WTC11 (cell line): ENCODE measurements at regions not wholly inside any gene's neighbourhood (a gene's known extent, or its start where the extent isn't known, plus 50 kb on each side); places are given as distances from the start of the nearest gene placed in this dataset.

Experiments
- ATAC-seq: fragments of 200-7000 bp; cut with Tn5 transposase; 2 replicates; pipeline ENCODE4 v1.10.0; 2021; ENCODE audit warnings: mild to moderate bottlenecking, moderate library complexity
- CTCF ChIA-PET: fragments of 300-600 bp; sonication (Branson Sonifier 250); formaldehyde crosslinking; loops from one replicate; lab custom pipeline; 2021; ENCODE audit warnings: antibody characterized with exemption; lab: Charles Lee
- POLR2A ChIA-PET: fragments of 350-600 bp; sonication (Branson Sonifier 250); formaldehyde crosslinking; loops from one replicate; lab custom pipeline; 2021; ENCODE audit warnings: antibody characterized with exemption; lab: Charles Lee
- DNase-seq: peaks from one replicate; pipeline ENCODE4 v3.0.0; 2021; ENCODE audit warnings: low spot score
- H3K27ac Mint-ChIP-seq: 2 replicates; pipeline ENCODE4 v1.8.0; 2021; ENCODE audit warnings: mixed read lengths
- H3K27me3 Mint-ChIP-seq: 2 replicates; pipeline ENCODE4 v1.8.0; 2021; ENCODE audit warnings: low read depth, mild to moderate bottlenecking, moderate library complexity, mixed read lengths
- H3K36me3 Mint-ChIP-seq: 2 replicates; pipeline ENCODE4 v1.8.0; 2021; ENCODE audit warnings: mixed read lengths
- H3K4me1 Mint-ChIP-seq: 2 replicates; pipeline ENCODE4 v1.8.0; 2022; ENCODE audit warnings: mixed read lengths
- H3K4me3 Mint-ChIP-seq: 2 replicates; pipeline ENCODE4 v1.8.0; 2021; ENCODE audit warnings: mild to moderate bottlenecking, moderate library complexity, mixed read lengths
- H3K9me3 Mint-ChIP-seq: 2 replicates; pipeline ENCODE4 v1.8.0; 2021; ENCODE audit warnings: mixed read lengths
- AR ChIP-seq: fragments of 250-450 bp; sonication (Bioruptor Pico); IDR thresholded peaks from 2 replicates; pipeline ENCODE4 v1.9.0; 2021; ENCODE audit warnings: mild to moderate bottlenecking
- ELF4 ChIP-seq: sonication (generic); formaldehyde crosslinking; IDR thresholded peaks from 2 replicates; pipeline ENCODE4 v1.8.1; 2022; ENCODE audit warnings: low read depth, mild to moderate bottlenecking, moderate library complexity, missing genetic modification reagents
- EMX1 ChIP-seq: fragments of 250-450 bp; sonication (Bioruptor Pico); IDR thresholded peaks from 2 replicates; pipeline ENCODE4 v1.8.0; 2021; ENCODE audit warnings: mild to moderate bottlenecking
- FOXP1 ChIP-seq: sonication (generic); formaldehyde crosslinking; IDR thresholded peaks from 2 replicates; pipeline ENCODE4 v1.8.0; 2022; ENCODE audit warnings: missing genetic modification reagents, mild to moderate bottlenecking, moderate library complexity, borderline replicate concordance
- GABPB1 ChIP-seq: sonication (generic); formaldehyde crosslinking; IDR thresholded peaks from 2 replicates; pipeline ENCODE4 v1.8.1; 2023; ENCODE audit warnings: mild to moderate bottlenecking, missing genetic modification reagents
- HMGXB4 ChIP-seq: sonication (generic); formaldehyde crosslinking; IDR thresholded peaks from 2 replicates; pipeline ENCODE4 v1.8.1; 2023; ENCODE audit warnings: mild to moderate bottlenecking, moderate library complexity, missing genetic modification reagents
- JUN ChIP-seq: sonication (generic); formaldehyde crosslinking; IDR thresholded peaks from 2 replicates; pipeline ENCODE4 v1.8.0; 2023; ENCODE audit warnings: mild to moderate bottlenecking, missing genetic modification reagents
- MYBL2 ChIP-seq: sonication (generic); formaldehyde crosslinking; IDR thresholded peaks from 2 replicates; pipeline ENCODE4 v1.8.1; 2023; ENCODE audit warnings: mild to moderate bottlenecking, moderate library complexity, missing genetic modification reagents
- NFATC4 ChIP-seq: fragments of 250-450 bp; sonication (Bioruptor Pico); IDR thresholded peaks from 2 replicates; pipeline ENCODE4 v1.9.0; 2021; ENCODE audit warnings: mild to moderate bottlenecking
- NR2C2 ChIP-seq: sonication (generic); formaldehyde crosslinking; IDR thresholded peaks from 2 replicates; pipeline ENCODE4 v1.8.0; 2022; ENCODE audit warnings: mild to moderate bottlenecking, missing genetic modification reagents
- OVOL2 ChIP-seq: fragments of 250-450 bp; sonication (Bioruptor Pico); IDR thresholded peaks from 2 replicates; pipeline ENCODE4 v1.9.0; 2021; ENCODE audit warnings: mild to moderate bottlenecking, borderline replicate concordance
- RELA ChIP-seq: sonication (generic); formaldehyde crosslinking; IDR thresholded peaks from 2 replicates; pipeline ENCODE4 v1.8.1; 2022; ENCODE audit warnings: missing genetic modification reagents, mild to moderate bottlenecking, borderline replicate concordance
- SP1 ChIP-seq: sonication (generic); formaldehyde crosslinking; conservative IDR thresholded peaks from 2 replicates; pipeline ENCODE4 v1.8.1; 2022; ENCODE audit warnings: missing genetic modification reagents
- TEAD1 ChIP-seq: sonication (generic); formaldehyde crosslinking; IDR thresholded peaks from 2 replicates; pipeline ENCODE4 v1.8.0; 2022; ENCODE audit warnings: mild to moderate bottlenecking, missing genetic modification reagents
- TEAD4 ChIP-seq: sonication (generic); formaldehyde crosslinking; IDR thresholded peaks from 2 replicates; pipeline ENCODE4 v1.8.0; 2022; ENCODE audit warnings: mild to moderate bottlenecking, missing genetic modification reagents
- TP53 ChIP-seq: sonication (generic); formaldehyde crosslinking; IDR thresholded peaks from 2 replicates; pipeline ENCODE4 v1.8.1; 2023; ENCODE audit warnings: mild to moderate bottlenecking, missing genetic modification reagents
- ZNF219 ChIP-seq: sonication (generic); formaldehyde crosslinking; IDR thresholded peaks from 2 replicates; pipeline ENCODE4 v1.8.0; 2023; ENCODE audit warnings: missing genetic modification reagents, mild to moderate bottlenecking, borderline replicate concordance
- ZNF317 ChIP-seq: sonication (generic); formaldehyde crosslinking; IDR thresholded peaks from 2 replicates; pipeline ENCODE4 v1.8.1; 2023; ENCODE audit warnings: low read depth, mild to moderate bottlenecking, moderate library complexity, missing genetic modification reagents, borderline replicate concordance
- TF ChIP-seq, protein P1 (sequence below): sonication (generic); formaldehyde crosslinking; IDR thresholded peaks from 2 replicates; pipeline ENCODE4 v1.8.1; 2022; ENCODE audit warnings: low read depth, missing genetic modification reagents, borderline replicate concordance
- TF ChIP-seq, protein P2 (sequence below): sonication (generic); formaldehyde crosslinking; IDR thresholded peaks from 2 replicates; pipeline ENCODE4 v1.8.1; 2023; ENCODE audit warnings: mild to moderate bottlenecking, missing genetic modification reagents
- TF ChIP-seq, protein P3 (sequence below): sonication (generic); formaldehyde crosslinking; IDR thresholded peaks from 2 replicates; pipeline ENCODE4 v1.8.1; 2023; ENCODE audit warnings: mild to moderate bottlenecking, missing genetic modification reagents, borderline replicate concordance
- TF ChIP-seq, protein P4 (sequence below): sonication (generic); formaldehyde crosslinking; IDR thresholded peaks from 2 replicates; pipeline ENCODE4 v1.8.1; 2023; ENCODE audit warnings: mild to moderate bottlenecking, missing genetic modification reagents

- POLR2A ChIA-PET, result no interaction called here
Observed at GRCh38 chr1:4109628-4109940, 209.5 kb upstream of the C1orf174 start.

DNA sequence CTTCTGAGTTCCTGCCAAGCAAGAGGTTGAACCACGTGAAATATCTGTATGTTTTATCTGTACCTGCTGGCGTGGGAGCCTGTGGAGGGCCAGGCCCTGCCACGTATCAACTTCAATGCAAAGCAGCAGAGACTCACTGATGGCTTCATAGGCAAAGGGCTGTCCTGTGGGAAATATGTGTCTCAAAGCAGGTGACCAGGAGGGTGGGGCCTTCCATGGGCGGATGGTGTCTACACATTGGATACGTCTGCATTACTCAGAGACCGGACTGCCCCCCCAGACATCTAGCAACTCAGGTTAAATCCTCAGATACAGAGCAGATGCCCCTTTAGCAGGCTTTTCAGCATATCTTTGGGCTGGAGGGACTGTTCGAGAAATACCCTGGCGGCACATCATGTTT is 210.8 kb upstream of the C1orf174 start:
- H3K4me1 Mint-ChIP-seq, result no peaks in the 10 kb centered on the region
- no peak for TF ChIP-seq FOXP1 (CRISPR knock-in tag)
- TF ChIP-seq ZNF317 (CRISPR knock-in tag), result no peak
- TF ChIP-seq, protein P1, sequence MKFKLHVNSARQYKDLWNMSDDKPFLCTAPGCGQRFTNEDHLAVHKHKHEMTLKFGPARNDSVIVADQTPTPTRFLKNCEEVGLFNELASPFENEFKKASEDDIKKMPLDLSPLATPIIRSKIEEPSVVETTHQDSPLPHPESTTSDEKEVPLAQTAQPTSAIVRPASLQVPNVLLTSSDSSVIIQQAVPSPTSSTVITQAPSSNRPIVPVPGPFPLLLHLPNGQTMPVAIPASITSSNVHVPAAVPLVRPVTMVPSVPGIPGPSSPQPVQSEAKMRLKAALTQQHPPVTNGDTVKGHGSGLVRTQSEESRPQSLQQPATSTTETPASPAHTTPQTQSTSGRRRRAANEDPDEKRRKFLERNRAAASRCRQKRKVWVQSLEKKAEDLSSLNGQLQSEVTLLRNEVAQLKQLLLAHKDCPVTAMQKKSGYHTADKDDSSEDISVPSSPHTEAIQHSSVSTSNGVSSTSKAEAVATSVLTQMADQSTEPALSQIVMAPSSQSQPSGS (CRISPR knock-in tag), result no peak
- TF ChIP-seq, protein P2, sequence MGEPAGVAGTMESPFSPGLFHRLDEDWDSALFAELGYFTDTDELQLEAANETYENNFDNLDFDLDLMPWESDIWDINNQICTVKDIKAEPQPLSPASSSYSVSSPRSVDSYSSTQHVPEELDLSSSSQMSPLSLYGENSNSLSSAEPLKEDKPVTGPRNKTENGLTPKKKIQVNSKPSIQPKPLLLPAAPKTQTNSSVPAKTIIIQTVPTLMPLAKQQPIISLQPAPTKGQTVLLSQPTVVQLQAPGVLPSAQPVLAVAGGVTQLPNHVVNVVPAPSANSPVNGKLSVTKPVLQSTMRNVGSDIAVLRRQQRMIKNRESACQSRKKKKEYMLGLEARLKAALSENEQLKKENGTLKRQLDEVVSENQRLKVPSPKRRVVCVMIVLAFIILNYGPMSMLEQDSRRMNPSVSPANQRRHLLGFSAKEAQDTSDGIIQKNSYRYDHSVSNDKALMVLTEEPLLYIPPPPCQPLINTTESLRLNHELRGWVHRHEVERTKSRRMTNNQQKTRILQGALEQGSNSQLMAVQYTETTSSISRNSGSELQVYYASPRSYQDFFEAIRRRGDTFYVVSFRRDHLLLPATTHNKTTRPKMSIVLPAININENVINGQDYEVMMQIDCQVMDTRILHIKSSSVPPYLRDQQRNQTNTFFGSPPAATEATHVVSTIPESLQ (CRISPR knock-in tag), result no peak
- no peak for TF ChIP-seq NFATC4 (CRISPR knock-in tag)
- no peak for TF ChIP-seq AR (CRISPR knock-in tag)
- no peak for TF ChIP-seq TEAD1 (CRISPR knock-in tag)
- no peak for TF ChIP-seq GABPB1
- no peak for TF ChIP-seq TP53 (CRISPR knock-in tag)
- TF ChIP-seq OVOL2 (CRISPR knock-in tag), result no peak
- TF ChIP-seq, protein P3, sequence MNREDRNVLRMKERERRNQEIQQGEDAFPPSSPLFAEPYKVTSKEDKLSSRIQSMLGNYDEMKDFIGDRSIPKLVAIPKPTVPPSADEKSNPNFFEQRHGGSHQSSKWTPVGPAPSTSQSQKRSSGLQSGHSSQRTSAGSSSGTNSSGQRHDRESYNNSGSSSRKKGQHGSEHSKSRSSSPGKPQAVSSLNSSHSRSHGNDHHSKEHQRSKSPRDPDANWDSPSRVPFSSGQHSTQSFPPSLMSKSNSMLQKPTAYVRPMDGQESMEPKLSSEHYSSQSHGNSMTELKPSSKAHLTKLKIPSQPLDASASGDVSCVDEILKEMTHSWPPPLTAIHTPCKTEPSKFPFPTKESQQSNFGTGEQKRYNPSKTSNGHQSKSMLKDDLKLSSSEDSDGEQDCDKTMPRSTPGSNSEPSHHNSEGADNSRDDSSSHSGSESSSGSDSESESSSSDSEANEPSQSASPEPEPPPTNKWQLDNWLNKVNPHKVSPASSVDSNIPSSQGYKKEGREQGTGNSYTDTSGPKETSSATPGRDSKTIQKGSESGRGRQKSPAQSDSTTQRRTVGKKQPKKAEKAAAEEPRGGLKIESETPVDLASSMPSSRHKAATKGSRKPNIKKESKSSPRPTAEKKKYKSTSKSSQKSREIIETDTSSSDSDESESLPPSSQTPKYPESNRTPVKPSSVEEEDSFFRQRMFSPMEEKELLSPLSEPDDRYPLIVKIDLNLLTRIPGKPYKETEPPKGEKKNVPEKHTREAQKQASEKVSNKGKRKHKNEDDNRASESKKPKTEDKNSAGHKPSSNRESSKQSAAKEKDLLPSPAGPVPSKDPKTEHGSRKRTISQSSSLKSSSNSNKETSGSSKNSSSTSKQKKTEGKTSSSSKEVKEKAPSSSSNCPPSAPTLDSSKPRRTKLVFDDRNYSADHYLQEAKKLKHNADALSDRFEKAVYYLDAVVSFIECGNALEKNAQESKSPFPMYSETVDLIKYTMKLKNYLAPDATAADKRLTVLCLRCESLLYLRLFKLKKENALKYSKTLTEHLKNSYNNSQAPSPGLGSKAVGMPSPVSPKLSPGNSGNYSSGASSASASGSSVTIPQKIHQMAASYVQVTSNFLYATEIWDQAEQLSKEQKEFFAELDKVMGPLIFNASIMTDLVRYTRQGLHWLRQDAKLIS (CRISPR knock-in tag), result no peak
- TF ChIP-seq EMX1 (CRISPR knock-in tag), result no peak
- TF ChIP-seq HMGXB4 (CRISPR knock-in tag), result no peak
- TF ChIP-seq RELA (CRISPR knock-in tag), result no peak

More at GRCh38 chr1:4109628-4109940, 209.5 kb upstream of the C1orf174 start:
- Mint-ChIP-seq H3K27ac (no peak overlapping the region), H3K36me3 (peaks cover 74% of the 10 kb centered on the region), H3K4me1 (no peaks in the 10 kb centered on the region), H3K4me3 (no peak overlapping the region), H3K9me3 (peaks cover 75% of the 10 kb centered on the region), H3K27me3 (peaks cover 5% of the 10 kb centered on the region)
- DNase-seq (no peak), ATAC-seq (no peak)
- no peak for TF ChIP-seq ELF4
- TF ChIP-seq, protein P4, sequence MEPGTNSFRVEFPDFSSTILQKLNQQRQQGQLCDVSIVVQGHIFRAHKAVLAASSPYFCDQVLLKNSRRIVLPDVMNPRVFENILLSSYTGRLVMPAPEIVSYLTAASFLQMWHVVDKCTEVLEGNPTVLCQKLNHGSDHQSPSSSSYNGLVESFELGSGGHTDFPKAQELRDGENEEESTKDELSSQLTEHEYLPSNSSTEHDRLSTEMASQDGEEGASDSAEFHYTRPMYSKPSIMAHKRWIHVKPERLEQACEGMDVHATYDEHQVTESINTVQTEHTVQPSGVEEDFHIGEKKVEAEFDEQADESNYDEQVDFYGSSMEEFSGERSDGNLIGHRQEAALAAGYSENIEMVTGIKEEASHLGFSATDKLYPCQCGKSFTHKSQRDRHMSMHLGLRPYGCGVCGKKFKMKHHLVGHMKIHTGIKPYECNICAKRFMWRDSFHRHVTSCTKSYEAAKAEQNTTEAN (CRISPR knock-in tag), result no peak
- no peak for TF ChIP-seq ZNF219
- no peak for TF ChIP-seq SP1
- no peak for TF ChIP-seq TEAD4 (CRISPR knock-in tag)
- TF ChIP-seq EMX1 (CRISPR knock-in tag), result no peak
- no peak for TF ChIP-seq NR2C2
- no peak for TF ChIP-seq MYBL2 (CRISPR knock-in tag)
- TF ChIP-seq JUN (CRISPR knock-in tag), result no peak
- CTCF ChIA-PET, result no interaction called here

More for the DNA sequence above, 210.8 kb upstream of the C1orf174 start:
- CTCF ChIA-PET, result no interaction called here
- Mint-ChIP-seq H3K27me3 (peaks cover 4% of the 10 kb centered on the region), H3K36me3 (peaks cover 79% of the 10 kb centered on the region), H3K4me3 (no peak overlapping the region), H3K27ac (no peak overlapping the region), H3K9me3 (peaks cover 78% of the 10 kb centered on the region)
- DNase-seq (no peak), ATAC-seq (no peak)
- POLR2A ChIA-PET, result no interaction called here
